Forelimb muscle (tissue), 1 donor: ENCODE measurements at regions not wholly inside any gene's neighbourhood (a gene's known extent, or its start where the extent isn't known, plus 50 kb on each side); places are given as distances from the start of the nearest gene placed in this dataset.
"Not testable (repeated sequence)": the region's sequence is repeated elsewhere in the genome, so short reads cannot be mapped to it uniquely, and the experiment has no call there.

Source experiments
- DNase-seq: peaks from one replicate; pipeline ENCODE4 v3.0.0-alpha.2; 2013; ENCODE audit warnings: low read depth

DNA sequence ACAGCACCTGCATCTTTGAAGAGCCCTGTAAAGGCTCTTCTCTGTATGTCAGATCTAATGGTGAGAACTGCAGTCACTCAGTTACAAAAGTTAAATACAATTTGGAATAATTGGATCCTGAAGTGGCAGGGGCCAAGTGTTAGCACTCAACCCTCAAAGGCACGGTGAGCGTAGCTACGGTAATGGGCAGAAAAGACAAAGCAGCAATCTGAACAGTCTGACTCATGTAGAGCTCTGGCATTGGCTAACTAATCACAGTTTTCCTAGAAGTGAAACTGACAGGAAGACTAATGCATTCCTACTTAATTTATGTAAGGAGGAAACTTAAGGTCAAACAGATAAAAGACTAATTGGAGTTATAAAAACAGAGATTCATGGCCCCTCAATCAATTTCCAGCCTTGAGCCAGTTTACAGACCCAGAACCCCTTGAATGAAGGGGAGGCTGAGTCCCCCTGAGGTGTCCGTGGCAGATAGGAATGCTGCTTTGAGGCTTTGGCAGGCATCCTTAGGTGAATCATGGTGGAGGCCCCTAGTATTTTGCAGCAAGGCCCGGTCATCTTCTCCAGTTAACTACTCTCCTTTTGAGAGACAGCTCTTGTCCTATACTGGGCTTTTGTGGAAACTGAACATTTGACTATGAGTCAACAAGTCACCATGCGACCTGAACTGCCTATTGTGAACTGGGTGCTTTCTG lies 450.7 kb downstream of the ZNF33B start:
- DNase-seq = not testable (repeated sequence)

DNA sequence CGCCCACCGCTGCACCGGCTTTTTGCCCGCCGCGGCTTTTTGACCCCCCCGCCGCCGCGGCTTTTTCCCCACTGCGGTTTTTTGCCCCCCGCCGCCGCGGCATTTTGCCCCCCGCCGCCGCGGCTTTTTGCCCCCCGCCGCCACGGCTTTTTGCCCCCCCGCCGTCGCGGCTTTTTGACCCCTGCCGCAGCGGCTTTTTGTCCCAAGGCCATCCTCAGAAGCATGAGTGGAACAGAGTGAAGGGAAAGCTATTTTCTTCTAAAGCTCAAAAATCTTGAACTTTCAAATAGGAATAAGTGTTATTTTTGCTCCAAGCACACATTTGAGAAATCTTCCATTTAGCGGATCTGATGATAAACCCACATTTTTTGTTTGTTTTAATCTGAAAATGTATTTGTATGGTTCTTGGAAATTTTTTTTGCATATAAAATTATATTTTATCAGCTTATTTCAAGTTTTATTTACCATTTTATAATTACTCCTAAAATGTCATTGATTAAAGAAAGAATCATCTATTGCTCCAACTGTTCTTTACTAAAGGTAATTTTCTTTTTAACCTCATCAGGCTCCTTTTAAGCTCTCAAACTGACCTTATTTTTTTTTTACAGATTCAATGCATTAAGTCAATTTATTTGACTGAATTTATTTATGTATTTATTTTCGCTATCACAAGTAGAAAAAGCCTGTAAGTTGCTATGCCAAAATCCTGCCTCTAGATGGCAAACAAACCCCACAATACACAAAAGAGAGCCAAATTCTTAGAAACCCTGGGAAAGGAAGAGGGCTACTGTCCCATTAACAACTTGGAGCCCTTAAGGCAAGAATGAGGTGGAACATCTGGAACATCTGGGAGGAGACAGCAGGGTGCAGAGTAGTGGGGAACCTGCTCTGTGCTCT lies 460.3 kb downstream of the ZNF33B start:
- not testable (repeated sequence) for DNase-seq

DNA sequence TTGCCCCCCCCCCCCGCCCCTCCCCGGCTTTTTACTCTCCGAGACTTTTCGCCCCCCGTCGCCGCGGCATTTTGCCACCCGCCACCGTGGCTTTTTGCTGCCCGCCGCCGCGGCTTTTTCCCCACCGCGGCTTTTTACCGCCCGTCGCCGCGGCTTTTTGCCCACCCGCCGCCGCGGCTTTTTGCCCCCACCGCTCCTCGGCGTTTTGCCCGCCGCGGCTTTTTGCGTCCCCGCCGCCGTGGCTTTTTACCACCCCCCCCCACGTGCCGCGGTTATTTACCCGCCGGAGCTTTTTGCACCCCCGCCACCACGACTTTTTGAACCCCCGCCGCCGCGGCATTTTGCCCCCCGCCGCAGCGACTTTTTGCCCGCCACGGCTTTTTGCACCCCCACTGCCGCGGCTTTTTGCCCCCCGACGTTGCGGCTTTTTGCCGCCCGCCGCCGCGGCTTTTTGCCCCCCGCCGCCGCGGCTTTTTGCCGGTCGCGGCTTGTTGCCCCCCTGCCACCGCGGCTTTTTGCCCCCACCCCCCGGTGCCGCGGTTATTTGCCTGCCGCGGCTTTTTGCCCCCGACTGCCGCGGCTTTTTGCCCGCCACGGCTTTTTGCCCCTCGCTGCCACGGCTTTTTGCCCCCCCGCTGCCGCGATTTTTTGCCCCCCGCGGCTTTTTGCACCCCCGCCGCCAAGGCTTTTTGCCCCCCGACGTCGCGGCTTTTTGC lies 461.1 kb downstream of the ZNF33B start:
- DNase-seq = no peak

DNA sequence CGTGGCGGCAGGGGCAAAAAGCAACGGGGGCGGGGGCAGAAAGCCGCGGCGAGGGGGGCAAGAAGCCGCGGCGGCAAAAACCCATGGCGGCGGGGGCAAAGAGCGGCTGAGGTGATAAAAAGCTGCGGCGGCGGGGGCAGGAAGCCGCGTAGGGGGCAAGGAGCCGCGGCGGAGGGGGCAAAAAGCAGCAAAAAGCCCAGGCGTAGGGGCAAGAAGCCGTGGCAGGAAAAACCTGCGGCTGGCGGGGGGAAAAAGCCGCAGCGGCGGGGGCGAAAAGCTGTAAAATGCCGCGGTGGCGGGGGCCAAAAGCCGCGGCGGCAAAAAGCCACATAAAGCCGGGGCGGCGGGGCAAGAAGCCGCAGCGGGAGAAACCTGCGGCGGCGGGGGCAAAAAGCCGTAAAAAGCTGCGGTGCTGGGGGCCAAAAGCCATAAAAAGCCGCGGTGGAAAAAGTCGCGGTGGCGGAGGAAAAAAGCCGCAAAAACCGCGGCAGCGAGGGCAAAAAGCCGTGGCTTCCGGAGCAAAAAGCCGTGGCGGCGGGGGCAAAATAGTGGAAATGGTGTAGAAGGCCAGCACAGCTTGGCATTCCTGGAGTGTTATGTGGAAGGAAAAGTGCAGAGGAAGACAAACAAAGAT lies 487.8 kb downstream of the ZNF33B start:
- DNase-seq = no peak

DNA sequence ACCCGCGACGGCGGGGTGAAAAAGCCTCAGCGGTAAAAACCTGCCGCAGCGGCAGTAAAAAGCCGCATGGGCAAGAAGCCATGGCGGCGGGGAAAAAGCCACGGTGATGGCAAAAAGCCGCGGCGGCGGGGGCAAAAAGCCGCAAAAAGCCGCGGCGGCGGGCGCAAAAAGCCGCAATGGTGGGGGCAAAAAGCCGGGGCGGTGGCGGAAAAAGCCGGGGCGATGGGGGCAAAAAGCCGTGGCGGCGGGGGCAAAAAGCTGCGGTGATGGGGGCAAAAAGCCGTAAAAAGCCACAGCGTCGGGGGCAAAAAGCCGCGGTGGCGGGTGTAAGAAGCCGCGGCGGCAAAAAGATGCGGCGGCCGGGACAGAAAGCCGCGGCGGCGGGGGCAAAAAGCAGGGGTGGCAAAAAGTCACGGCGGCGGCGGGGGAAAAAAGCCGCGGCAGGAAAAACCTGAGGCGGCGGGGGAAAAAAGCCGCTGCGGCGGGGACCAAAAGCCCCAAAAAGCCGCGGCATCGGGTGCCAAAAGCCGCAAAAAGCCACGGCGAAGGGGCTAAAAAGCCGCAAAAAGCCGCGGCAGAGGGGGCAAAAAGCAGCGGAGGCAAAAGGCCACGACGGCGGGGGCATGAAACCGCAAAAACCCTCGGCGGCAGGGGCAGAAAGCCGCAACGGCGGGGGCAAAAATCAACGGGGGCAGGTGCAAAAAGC lies 488.5 kb downstream of the ZNF33B start:
- no peak for DNase-seq

DNA sequence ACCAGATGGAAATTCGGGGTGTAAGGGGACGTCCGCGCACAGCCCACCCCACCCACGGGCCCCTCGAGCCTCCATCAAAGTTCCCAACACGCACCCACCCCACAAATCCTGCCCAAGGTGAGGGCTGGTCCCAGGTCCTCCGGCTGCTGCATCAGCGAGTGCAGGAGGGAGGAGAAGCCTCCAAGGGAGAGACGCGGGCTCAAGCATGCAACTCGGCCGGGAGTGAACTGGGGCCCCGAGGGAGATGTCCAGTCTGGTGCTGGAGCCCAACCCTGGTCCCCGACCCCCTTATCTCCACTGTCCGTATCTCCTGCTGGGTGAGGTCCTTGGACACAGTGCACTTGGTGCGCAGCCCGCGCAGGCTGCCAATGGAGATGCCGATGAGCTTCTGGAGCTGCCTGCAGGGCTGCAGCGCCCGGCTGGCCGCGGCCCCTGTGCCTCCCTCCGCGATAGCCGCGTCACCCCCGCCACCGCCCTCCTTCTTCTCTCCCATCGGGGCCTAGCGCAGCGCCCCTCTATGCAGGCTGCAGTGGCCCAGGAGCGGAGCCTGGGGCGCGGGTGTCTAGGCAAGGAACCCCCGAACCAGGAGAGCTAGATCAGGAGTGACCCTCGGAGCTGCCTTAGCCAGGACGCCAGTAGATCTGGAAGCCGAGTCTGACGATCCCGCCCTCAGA lies 489.2 kb downstream of the ZNF33B start:
- no peak for DNase-seq

DNA sequence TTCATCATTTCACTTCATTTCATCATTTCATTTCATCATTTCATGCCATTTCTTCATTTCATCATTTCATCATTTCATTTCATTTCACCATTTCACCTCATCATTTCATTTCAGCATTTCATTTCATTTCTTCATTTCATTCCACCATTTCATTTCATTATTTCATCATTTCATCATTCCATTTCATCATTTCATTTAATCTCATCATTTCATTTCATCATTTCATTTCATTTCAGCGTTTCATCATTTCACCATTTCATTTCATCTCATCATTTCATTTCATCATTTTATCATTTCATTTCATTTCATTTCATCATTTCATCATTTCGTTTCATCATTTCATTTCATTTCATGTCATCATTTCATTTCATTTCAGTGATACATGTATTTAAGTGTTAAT lies 492.2 kb downstream of the ZNF33B start:
- DNase-seq = not testable (repeated sequence)

DNA sequence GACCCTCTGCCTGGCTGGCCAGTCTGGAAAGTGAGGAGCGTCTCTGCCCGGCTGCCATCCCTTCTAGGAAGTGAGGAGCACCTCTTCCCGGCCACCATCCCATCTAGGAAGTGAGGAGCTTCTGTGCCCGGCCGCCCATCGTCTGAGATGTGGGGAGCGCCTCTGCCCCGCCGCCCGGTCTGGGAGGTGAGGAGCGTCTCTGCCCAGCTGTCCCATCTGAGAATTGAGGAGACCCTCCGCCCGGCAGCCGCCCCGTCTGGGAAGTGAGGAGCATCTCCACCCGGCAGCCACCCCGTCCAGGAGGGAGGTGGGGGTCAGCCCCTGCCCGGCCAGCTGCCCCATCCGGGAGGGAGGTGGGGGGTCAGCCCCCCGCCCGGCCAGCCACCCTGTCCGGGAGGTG lies 500.3 kb downstream of the ZNF33B start:
- DNase-seq = not testable (repeated sequence)

DNA sequence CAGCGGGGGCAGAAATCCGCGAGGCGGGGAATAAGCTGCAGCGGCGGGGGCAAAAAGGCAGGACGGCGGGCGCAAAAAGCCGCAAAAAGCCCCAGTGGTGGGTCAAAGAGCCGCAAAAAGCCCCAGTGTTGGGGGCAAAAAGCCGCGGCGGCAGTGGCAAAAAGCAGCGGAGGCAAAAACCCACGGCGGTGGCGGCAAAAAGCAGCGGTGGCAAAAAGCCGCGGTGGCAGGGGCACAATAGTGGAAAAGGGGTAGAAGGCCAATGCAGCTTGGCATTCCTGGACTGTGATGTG lies 525.3 kb downstream of the ZNF33B start:
- DNase-seq = no peak

DNA sequence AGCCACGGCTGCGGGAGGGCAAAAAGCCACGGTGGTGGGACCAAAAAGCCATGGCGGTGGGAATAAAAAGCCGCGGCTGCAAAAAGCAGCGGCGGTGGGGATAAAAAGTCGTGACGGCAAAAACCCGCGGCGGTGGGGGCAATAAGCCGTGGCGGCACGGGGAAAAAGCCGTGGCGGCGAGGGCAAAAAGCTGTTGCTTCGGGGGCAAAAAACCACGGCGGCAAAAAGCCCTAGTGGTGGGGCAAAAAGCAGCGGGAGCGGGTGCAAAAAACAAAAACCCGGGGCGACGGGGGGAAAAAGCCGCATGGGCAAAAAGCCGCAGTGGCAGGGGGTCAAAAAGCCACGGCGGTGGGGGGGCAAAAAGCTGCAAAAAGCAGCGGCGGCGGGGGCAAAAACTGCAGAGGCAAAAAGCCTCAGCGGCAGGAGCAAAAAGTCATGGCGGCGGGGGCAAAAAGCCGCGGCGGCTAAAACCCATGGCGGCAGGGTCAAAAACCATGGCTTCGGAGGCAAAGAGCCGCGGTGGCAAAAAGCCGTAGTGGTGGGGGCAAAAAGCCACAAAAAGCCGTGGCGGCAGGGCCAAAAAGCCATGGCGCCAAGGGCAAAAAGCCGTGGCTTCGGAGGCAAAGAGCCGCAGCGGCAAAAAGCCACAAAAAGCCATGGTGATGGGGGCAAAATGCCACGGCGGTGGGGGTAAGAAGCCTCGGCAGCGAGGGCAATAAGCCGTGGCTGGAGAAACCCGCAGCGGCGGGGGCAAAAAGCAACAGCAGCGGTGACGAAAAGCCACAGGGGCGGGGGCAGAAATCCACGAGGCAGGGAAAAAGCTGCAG lies 525.8 kb downstream of the ZNF33B start:
- DNase-seq = no peak

DNA sequence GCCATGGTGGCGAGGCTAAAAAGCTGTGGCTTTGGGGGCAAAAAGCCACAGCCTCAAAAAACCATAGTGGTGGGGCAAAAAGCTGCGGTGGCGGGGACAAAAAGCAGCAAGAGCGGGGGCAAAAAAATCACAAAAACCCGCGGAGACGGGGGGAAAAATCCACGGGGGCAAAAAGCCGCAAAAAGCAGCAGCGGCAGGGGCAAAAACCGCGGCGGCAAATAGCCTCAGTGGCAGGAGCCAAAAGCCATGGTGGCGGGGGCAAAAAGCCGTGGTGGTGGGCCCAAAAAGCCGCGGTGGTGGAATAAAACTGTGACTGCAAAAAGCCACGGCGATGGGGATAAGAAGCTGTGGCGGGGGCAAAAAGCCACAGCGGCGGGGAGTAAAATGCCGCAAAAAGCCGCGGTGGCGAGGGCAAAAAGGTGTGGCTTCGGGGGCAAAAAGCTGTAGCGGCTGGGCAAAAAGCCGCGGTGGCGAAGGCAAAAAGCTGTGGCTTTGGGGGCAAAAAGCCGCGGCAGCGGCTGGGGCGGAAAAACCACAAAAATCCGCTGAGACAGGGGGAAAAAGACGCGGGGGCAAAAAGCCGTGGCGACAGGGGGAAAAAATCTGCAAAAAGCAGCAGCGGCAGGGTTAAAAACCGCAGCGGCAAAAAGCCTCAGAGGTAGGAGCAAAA lies 526.6 kb downstream of the ZNF33B start:
- no peak for DNase-seq

DNA sequence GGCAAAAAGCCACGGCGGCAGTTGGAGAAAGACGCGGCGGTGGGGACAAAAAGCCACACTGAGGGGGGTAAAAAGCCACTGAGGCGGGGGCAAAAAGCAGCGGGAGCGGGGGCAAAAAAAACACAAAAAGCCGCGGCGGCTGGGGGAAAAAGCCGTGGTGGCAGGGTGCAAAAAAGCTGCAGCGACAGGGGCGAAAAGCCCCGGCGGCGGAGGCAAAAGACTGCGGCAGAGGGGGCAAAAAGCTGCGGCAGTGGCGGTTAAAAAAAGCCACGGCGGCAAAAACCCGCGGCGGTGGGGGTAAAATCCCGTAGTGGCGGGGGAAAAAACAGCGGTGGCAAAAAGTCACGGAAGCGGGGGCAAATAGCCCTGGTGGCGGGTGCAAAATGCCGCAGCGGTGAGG lies 527.3 kb downstream of the ZNF33B start:
- DNase-seq = no peak
